ENCODE measurements at regions not wholly inside any gene's neighbourhood (a gene's known extent, or its start where the extent isn't known, plus 50 kb on each side); places are given as distances from the start of the nearest gene placed in this dataset.

DNA sequence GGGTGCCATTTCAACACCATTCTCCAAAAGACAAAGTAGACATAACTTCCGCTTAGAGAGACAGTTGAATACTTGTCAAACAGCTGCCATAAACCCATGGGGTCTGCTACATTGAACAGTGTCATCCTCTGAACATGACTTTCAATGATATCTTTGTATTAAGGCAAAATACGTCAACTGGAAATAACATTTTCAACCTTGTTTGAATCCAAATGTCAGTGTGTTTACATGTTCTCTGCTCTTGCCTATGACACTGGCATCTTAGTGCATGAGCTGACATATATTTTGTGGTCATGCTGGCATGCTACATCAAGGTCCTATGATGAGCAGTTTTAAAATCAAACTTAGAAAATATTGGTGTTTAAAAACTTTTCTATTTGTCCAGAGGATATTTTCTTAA lies 1548.1 kb upstream of the LRRTM1 start:
- Histone ChIP-seq H3K27ac (ENCODE audit: low read depth, low read length) (no peak overlapping the region), H3K36me3 (ENCODE audit: insufficient read depth, low read length) (no peaks in the 10 kb centered on the region), H3K79me2 (ENCODE audit: control insufficient read depth, insufficient read depth, low read length, unreplicated experiment) (no peaks in the 10 kb centered on the region), H3K4me1 (ENCODE audit: control insufficient read depth, insufficient read depth, low read length, unreplicated experiment) (no peaks in the 10 kb centered on the region), H3K4me3 (ENCODE audit: low read depth, low read length) (no peak overlapping the region), H2AFZ (ENCODE audit: low read length, unreplicated experiment) (no peak overlapping the region), H3K27me3 (ENCODE audit: insufficient read depth, low read length) (no peaks in the 10 kb centered on the region)

DNA sequence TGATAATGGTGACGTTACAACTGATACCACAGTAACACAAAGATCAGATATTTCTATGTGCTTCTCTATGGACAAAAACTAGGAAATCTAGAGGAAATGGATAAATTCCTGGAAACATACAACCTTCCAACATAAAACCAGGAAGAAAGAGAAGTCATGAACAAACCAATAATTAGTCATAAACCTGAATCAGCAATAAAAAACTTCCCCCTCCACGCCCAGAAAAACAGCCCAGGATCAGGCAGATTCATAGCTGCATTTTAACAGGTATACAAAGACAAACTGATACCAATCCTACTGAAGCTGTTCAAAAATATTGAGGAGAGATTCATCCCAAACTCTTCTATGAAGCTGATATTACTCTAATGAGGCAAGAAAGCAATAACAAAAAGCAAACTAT lies 1535.2 kb upstream of the LRRTM1 start:
- Histone ChIP-seq H3K4me3 (ENCODE audit: low read depth, low read length) (no peak overlapping the region), H3K79me2 (ENCODE audit: control insufficient read depth, insufficient read depth, low read length, unreplicated experiment) (no peaks in the 10 kb centered on the region), H2AFZ (ENCODE audit: low read length, unreplicated experiment) (no peak overlapping the region), H3K27me3 (ENCODE audit: insufficient read depth, low read length) (no peaks in the 10 kb centered on the region), H3K36me3 (ENCODE audit: insufficient read depth, low read length) (no peaks in the 10 kb centered on the region), H3K4me1 (ENCODE audit: control insufficient read depth, insufficient read depth, low read length, unreplicated experiment) (no peaks in the 10 kb centered on the region), H3K27ac (ENCODE audit: low read depth, low read length) (no peak overlapping the region)

DNA sequence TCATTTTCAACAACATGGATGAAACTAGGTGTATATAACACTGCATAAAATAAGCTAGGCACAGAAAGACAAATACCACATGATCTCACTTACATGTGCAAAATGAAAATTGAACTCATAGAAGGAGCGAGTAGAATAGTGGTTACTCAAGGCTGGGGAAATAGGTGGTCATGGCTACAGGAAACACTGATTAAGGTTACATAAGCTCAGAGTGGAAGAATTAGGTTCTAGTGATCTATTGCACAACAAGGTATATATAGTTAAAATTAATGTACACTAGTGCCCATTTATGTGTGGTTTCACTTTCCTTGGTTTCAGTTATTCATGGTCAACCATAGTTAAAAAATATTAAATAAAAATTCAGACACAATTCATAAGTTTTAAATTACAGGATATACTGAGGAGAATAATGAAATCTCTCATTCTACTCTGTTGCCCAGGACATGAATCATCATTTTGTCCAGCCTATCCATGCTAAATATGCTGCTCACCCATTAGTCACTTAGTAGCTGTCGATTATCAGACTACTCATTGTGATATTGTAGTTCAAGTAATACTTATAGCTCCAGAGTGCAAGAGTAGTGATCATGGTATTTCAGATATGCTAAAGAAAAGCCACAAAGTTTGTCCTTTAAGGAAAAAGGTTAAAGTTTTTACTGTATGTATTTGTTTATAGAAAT lies 1530.9 kb upstream of the LRRTM1 start:
- H3K4me3 ChIP-seq (ENCODE audit: low read depth, low read length): no peak overlapping the region
- no peaks in the 10 kb centered on the region for H3K27me3 ChIP-seq (ENCODE audit: insufficient read depth, low read length)
- no peak overlapping the region for H2AFZ ChIP-seq (ENCODE audit: low read length, unreplicated experiment)
- H3K4me1 ChIP-seq (ENCODE audit: control insufficient read depth, insufficient read depth, low read length, unreplicated experiment): no peaks in the 10 kb centered on the region
- H3K36me3 ChIP-seq (ENCODE audit: insufficient read depth, low read length): no peaks in the 10 kb centered on the region
- no peak overlapping the region for H3K27ac ChIP-seq (ENCODE audit: low read depth, low read length)
- H3K79me2 ChIP-seq (ENCODE audit: control insufficient read depth, insufficient read depth, low read length, unreplicated experiment): no peaks in the 10 kb centered on the region

DNA sequence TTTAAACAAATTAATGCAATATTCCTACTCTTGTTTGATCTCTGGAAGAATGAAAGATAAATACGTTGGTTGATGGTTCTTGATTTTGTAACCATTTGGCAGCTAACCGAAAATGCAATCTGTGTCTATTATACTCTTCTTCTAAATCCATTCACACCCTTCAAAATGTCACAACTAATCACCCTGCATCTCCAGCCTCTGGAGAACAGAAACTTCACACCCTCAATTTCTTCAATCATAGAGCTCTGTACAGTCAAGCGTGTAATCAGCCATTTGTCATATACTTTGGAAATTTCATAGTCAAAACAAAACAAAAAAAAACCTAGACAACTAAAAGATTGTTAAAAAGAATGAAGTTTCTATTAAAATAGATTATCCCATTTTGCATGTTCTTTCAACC lies 1482.3 kb upstream of the LRRTM1 start:
- H3K27ac ChIP-seq (ENCODE audit: low read depth, low read length): no peak overlapping the region
- H3K79me2 ChIP-seq (ENCODE audit: control insufficient read depth, insufficient read depth, low read length, unreplicated experiment): no peaks in the 10 kb centered on the region
- H3K27me3 ChIP-seq (ENCODE audit: insufficient read depth, low read length): no peaks in the 10 kb centered on the region
- no peak overlapping the region for H2AFZ ChIP-seq (ENCODE audit: low read length, unreplicated experiment)
- no peak overlapping the region for H3K4me3 ChIP-seq (ENCODE audit: low read depth, low read length)
- no peaks in the 10 kb centered on the region for H3K36me3 ChIP-seq (ENCODE audit: insufficient read depth, low read length)
- H3K4me1 ChIP-seq (ENCODE audit: control insufficient read depth, insufficient read depth, low read length, unreplicated experiment): no peaks in the 10 kb centered on the region

DNA sequence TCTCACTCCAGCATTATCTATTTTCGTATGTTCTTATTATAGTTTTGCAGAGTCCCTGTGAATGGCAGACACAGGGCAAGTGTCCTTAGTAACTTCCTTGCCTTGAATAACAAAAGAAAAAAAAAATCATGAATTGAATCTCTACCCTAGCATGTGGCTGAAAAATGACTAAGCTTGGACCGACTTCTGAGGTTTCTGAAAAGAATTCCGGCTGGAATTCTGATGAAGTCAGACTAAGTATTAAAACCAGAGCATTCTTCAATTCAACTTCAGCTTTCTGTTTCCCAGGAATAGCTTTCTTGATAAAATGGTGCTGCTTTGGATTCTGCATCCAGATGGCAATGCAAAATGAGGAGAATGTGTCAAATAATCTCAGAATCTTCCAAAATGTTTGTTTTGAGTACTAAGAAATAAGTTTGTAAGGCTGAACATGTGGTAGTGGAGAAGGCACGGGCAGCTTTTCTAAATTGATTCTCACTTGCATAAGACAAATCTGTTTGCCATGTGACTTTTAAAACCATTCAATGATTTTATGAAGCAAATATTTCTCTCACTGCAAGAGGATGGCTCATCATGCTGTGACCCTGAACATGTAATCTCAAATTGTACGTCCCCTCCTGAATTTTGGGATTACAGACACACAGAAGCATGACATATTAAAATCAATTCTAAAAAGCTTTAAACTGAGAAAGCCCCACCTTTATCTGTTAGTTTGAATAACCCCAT lies 1462.8 kb upstream of the LRRTM1 start:
- H2AFZ ChIP-seq (ENCODE audit: low read length, unreplicated experiment): no peak overlapping the region
- no peak overlapping the region for H3K27ac ChIP-seq (ENCODE audit: low read depth, low read length)
- H3K79me2 ChIP-seq (ENCODE audit: control insufficient read depth, insufficient read depth, low read length, unreplicated experiment): no peaks in the 10 kb centered on the region
- no peaks in the 10 kb centered on the region for H3K4me1 ChIP-seq (ENCODE audit: control insufficient read depth, insufficient read depth, low read length, unreplicated experiment)
- no peaks in the 10 kb centered on the region for H3K36me3 ChIP-seq (ENCODE audit: insufficient read depth, low read length)
- H3K4me3 ChIP-seq (ENCODE audit: low read depth, low read length): no peak overlapping the region
- no peaks in the 10 kb centered on the region for H3K27me3 ChIP-seq (ENCODE audit: insufficient read depth, low read length)

DNA sequence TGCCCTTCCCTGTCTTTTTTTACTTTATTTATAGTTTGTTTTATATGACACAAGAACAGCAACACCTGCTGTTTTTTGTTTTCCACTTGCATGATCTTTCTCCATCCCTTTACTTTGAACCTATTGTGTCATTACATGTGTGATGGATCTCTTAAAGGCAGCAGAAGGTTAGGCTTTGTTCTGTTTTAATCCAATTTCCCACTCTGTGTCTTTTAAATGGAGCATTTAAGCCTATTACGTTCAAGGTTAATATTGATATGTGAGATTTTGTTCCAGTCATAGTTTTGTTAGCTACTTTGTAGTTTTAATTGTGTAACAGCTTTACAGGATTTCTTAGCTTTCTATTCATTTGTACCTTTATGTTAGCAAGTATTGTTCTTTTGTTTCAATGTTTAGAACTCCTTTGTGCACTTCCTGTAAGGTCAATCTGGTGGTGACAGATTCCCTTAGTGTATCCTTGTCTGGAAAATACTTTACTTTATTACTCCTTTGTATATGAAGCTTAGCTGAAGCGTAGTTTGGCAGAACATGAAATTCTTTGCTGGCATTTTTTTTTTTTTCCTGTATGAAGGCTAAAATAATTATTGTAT lies 1443.0 kb upstream of the LRRTM1 start:
- Histone ChIP-seq H3K36me3 (ENCODE audit: insufficient read depth, low read length) (no peaks in the 10 kb centered on the region), H3K4me1 (ENCODE audit: control insufficient read depth, insufficient read depth, low read length, unreplicated experiment) (no peaks in the 10 kb centered on the region), H2AFZ (ENCODE audit: low read length, unreplicated experiment) (no peak overlapping the region), H3K79me2 (ENCODE audit: control insufficient read depth, insufficient read depth, low read length, unreplicated experiment) (no peaks in the 10 kb centered on the region), H3K4me3 (ENCODE audit: low read depth, low read length) (no peak overlapping the region), H3K27me3 (ENCODE audit: insufficient read depth, low read length) (no peaks in the 10 kb centered on the region), H3K27ac (ENCODE audit: low read depth, low read length) (no peak overlapping the region)

DNA sequence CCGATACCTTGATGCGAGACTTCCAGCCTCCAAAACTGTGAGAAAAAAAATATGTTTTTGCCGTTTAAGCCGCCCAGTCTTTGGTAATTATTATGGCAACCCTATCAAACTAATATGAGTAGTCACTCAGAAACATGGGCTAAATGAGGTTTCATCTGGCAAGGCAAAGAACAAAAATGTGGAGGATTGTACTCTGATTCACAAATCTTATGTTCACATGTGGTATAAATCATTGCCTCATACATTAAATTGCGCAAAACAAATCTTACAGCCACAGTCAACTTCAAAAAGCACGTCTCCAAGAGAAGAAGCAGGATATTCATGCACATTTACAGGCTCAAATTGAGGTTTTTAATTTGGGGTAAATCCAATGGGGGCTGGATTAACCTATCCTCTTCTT lies 1435.4 kb upstream of the LRRTM1 start:
- Histone ChIP-seq H2AFZ (ENCODE audit: low read length, unreplicated experiment) (no peak overlapping the region), H3K4me1 (ENCODE audit: control insufficient read depth, insufficient read depth, low read length, unreplicated experiment) (no peaks in the 10 kb centered on the region), H3K27ac (ENCODE audit: low read depth, low read length) (no peak overlapping the region), H3K27me3 (ENCODE audit: insufficient read depth, low read length) (no peaks in the 10 kb centered on the region), H3K4me3 (ENCODE audit: low read depth, low read length) (no peak overlapping the region), H3K79me2 (ENCODE audit: control insufficient read depth, insufficient read depth, low read length, unreplicated experiment) (no peaks in the 10 kb centered on the region), H3K36me3 (ENCODE audit: insufficient read depth, low read length) (no peaks in the 10 kb centered on the region)

DNA sequence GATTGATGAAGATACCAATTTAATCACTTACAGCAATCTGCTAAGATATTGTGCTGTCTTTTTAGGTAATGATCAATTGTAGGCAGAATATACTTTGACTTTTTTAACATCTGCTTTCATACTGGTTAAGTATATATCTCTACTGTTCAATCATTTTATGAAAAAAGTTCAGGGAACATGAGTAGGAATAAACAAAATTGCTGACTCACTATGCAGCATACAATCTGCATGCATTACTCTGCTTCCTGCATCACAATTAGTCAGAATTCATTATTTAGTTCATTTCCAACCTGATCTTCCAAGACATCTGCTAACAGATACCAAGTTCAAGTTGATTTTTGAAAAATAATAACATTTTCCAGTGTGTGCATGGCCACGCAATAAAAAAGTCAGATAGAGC lies 1430.4 kb upstream of the LRRTM1 start:
- Histone ChIP-seq H3K27me3 (ENCODE audit: insufficient read depth, low read length) (no peaks in the 10 kb centered on the region), H3K36me3 (ENCODE audit: insufficient read depth, low read length) (no peaks in the 10 kb centered on the region), H3K27ac (ENCODE audit: low read depth, low read length) (no peak overlapping the region)

DNA sequence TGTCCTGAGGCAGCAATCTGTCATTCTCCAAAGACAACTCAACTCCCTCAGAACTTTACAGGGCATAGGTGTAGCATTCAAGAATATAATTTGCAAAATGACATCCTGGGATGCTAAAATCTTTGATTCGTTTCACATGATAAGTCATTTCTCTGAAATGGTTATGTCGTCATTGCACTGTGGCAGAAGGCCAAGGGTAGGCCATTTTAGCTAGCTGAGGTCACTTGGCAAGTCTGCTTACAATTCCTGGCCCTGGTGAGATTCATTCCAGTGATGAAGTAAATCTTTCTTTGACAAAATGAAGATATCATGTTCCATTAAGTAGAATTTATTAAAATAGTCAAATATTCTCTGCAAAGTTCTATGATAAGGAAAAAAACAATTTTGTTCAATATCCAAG lies 1410.3 kb upstream of the LRRTM1 start:
- no peaks in the 10 kb centered on the region for H3K27me3 ChIP-seq (ENCODE audit: insufficient read depth, low read length)
- no peak overlapping the region for H3K27ac ChIP-seq (ENCODE audit: low read depth, low read length)
- no peaks in the 10 kb centered on the region for H3K79me2 ChIP-seq (ENCODE audit: control insufficient read depth, insufficient read depth, low read length, unreplicated experiment)
- H3K4me3 ChIP-seq (ENCODE audit: low read depth, low read length): no peak overlapping the region
- H3K36me3 ChIP-seq (ENCODE audit: insufficient read depth, low read length): no peaks in the 10 kb centered on the region
- H2AFZ ChIP-seq (ENCODE audit: low read length, unreplicated experiment): no peak overlapping the region
- no peaks in the 10 kb centered on the region for H3K4me1 ChIP-seq (ENCODE audit: control insufficient read depth, insufficient read depth, low read length, unreplicated experiment)

More for the DNA sequence above, 1430.4 kb upstream of the LRRTM1 start:
- Histone ChIP-seq H3K4me3 (ENCODE audit: low read depth, low read length) (no peak overlapping the region), H2AFZ (ENCODE audit: low read length, unreplicated experiment) (no peak overlapping the region), H3K79me2 (ENCODE audit: control insufficient read depth, insufficient read depth, low read length, unreplicated experiment) (no peaks in the 10 kb centered on the region), H3K4me1 (ENCODE audit: control insufficient read depth, insufficient read depth, low read length, unreplicated experiment) (no peaks in the 10 kb centered on the region)

DNA sequence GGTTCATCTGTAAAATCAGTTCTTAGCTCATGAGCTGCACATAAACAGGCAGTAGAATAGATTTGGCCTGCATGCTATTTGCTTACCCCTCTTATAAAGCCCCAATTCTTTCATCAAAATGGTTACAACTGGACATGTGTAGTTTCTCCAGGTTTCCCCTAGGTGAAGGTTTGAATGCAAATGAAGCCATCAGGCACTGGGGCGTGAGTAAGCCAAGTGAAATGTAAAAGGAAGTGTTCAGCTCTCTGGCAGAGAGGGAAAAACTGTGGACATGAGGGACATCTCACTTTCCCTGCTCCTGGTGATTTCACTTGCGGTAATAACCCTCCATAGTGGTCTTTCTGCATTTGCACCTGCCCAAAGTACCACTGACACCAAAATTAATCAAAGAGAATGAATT lies 1402.3 kb upstream of the LRRTM1 start:
- H3K27me3 ChIP-seq (ENCODE audit: insufficient read depth, low read length): no peaks in the 10 kb centered on the region
- no peak overlapping the region for H3K27ac ChIP-seq (ENCODE audit: low read depth, low read length)
- H3K4me1 ChIP-seq (ENCODE audit: control insufficient read depth, insufficient read depth, low read length, unreplicated experiment): no peaks in the 10 kb centered on the region
- no peaks in the 10 kb centered on the region for H3K79me2 ChIP-seq (ENCODE audit: control insufficient read depth, insufficient read depth, low read length, unreplicated experiment)
- H3K4me3 ChIP-seq (ENCODE audit: low read depth, low read length): no peak overlapping the region
- H2AFZ ChIP-seq (ENCODE audit: low read length, unreplicated experiment): no peak overlapping the region
- H3K36me3 ChIP-seq (ENCODE audit: insufficient read depth, low read length): no peaks in the 10 kb centered on the region

DNA sequence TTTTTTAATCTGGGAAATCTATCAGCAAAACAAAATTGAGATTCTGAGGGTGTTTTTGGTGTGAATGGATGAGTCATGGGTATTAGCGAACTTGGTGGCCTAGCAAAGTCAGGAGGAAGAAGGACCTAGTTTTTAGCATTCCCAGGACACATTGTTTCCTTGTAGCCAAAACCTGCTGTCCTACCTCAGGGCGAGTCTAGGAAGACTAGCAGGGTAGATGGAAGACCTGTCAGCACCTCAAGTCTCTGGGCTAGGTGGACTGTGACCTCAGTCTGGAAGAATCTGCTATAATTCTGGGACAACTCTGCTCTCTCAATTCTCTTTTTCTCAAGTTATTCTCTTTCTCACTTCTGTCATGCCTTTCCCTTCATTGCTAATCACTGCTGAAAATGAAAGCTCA lies 1399.3 kb upstream of the LRRTM1 start:
- Histone ChIP-seq H3K27ac (ENCODE audit: low read depth, low read length) (no peak overlapping the region), H3K27me3 (ENCODE audit: insufficient read depth, low read length) (no peaks in the 10 kb centered on the region), H3K4me3 (ENCODE audit: low read depth, low read length) (no peak overlapping the region), H3K79me2 (ENCODE audit: control insufficient read depth, insufficient read depth, low read length, unreplicated experiment) (no peaks in the 10 kb centered on the region), H2AFZ (ENCODE audit: low read length, unreplicated experiment) (no peak overlapping the region), H3K4me1 (ENCODE audit: control insufficient read depth, insufficient read depth, low read length, unreplicated experiment) (no peaks in the 10 kb centered on the region), H3K36me3 (ENCODE audit: insufficient read depth, low read length) (no peaks in the 10 kb centered on the region)
